Caco-2 (cell line): ENCODE measurements at regions not wholly inside any gene's neighbourhood (a gene's known extent, or its start where the extent isn't known, plus 50 kb on each side); places are given as distances from the start of the nearest gene placed in this dataset.

Source experiments
- BruUV-seq: library from RNA; stranded (reverse); fragments of 400-500 nt; replicated peaks from 2 replicates; lab custom pipeline; 2021; lab: Mats Ljungman, UMichigan
- CTCF ChIA-PET: fragments of 300-600 bp; sonication (Branson Sonifier 250); formaldehyde crosslinking; loops from one replicate; lab custom pipeline; 2022; ENCODE audit warnings: antibody characterized with exemption; lab: Charles Lee
- POLR2A ChIA-PET: fragments of 300-600 bp; sonication (Branson Sonifier 250); formaldehyde crosslinking; loops from one replicate; lab custom pipeline; 2022; ENCODE audit warnings: antibody characterized with exemption; lab: Charles Lee
- DNase-seq, 2 experiments: peaks; one replicate each; pipeline versions ENCODE4 v3.0.0 to v3.0.0-alpha.2; 2020 to 2022
- H3K27me3 ChIP-seq: replicated peaks from 2 replicates; pipeline ENCODE4 v1.6.0; 2011; ENCODE audit warnings: low read length; ENCODE audit not compliant: control insufficient read depth, insufficient read depth
- H3K36me3 ChIP-seq: 2 replicates; pipeline ENCODE4 v1.5.1; 2011; ENCODE audit warnings: low read length; ENCODE audit not compliant: control insufficient read depth, insufficient read depth
- H3K4me1 ChIP-seq: fragments of 250-450 bp; sonication (Bioruptor Pico); 2 replicates; pipeline ENCODE4 v1.5.1; 2020; ENCODE audit warnings: mild to moderate bottlenecking
- H3K4me3 ChIP-seq: 2 replicates; pipeline ENCODE4 v1.5.1; 2011; ENCODE audit warnings: low read depth, mild to moderate bottlenecking, control low read depth, low read length
- H3K9me3 ChIP-seq: fragments of 250-450 bp; sonication (Bioruptor Pico); 2 replicates; pipeline ENCODE4 v1.5.1; 2020; ENCODE audit warnings: mild to moderate bottlenecking, moderate library complexity
- H3K27ac Mint-ChIP-seq: one replicate; pipeline ENCODE4 v1.8.0; 2022; ENCODE audit warnings: mixed read lengths; ENCODE audit not compliant: unreplicated experiment
- H3K27me3 Mint-ChIP-seq: one replicate; pipeline ENCODE4 v1.8.0; 2022; ENCODE audit warnings: mixed read lengths; ENCODE audit not compliant: insufficient read depth, unreplicated experiment
- H3K36me3 Mint-ChIP-seq: one replicate; pipeline ENCODE4 v1.8.0; 2022; ENCODE audit warnings: mild to moderate bottlenecking, mixed read lengths; ENCODE audit not compliant: insufficient read depth, unreplicated experiment
- H3K4me1 Mint-ChIP-seq: one replicate; pipeline ENCODE4 v1.8.0; 2022; ENCODE audit warnings: low read depth, mixed read lengths; ENCODE audit not compliant: unreplicated experiment
- H3K4me3 Mint-ChIP-seq: one replicate; pipeline ENCODE4 v1.8.0; 2022; ENCODE audit warnings: mild to moderate bottlenecking, moderate library complexity, mixed read lengths; ENCODE audit not compliant: unreplicated experiment
- H3K9me3 Mint-ChIP-seq: one replicate; pipeline ENCODE4 v1.8.0; 2022; ENCODE audit warnings: mixed read lengths; ENCODE audit not compliant: unreplicated experiment
- intact Hi-C: fragments of 100-400 bp; cut with micrococcal nuclease; formaldehyde crosslinking; loops from one replicate; pipeline ENCODE4 v1.10.0; 2022; ENCODE audit not compliant: unreplicated experiment
- TF ChIP-seq, protein P1 (sequence below), 2 experiments: fragments of 200-600 bp in 1 of 2; IDR thresholded peaks; 1 replicate in 1 of 2; 2 replicates in 1 of 2; pipeline versions ENCODE4 v1.5.1 to v1.8.0; 2011 to 2022; ENCODE audit warnings: antibody characterized with exemption in 1 of 2, control low read depth in 1 of 2, inconsistent platforms in 1 of 2, low read depth in 1 of 2, low read length in 1 of 2, mild to moderate bottlenecking in 1 of 2, moderate library complexity in 1 of 2; ENCODE audit not compliant: insufficient read depth in 1 of 2, severe bottlenecking in 1 of 2, unreplicated experiment in 1 of 2

- Histone ChIP-seq H3K9me3 (no peaks in the 10 kb centered on the region), H3K27me3 (no peaks in the 10 kb centered on the region), H3K4me1 (no peaks in the 10 kb centered on the region), H3K4me3 (no peak overlapping the region), H3K36me3 (no peaks in the 10 kb centered on the region)
- BruUV-seq = no TSS peak
- TF ChIP-seq, protein P1, sequence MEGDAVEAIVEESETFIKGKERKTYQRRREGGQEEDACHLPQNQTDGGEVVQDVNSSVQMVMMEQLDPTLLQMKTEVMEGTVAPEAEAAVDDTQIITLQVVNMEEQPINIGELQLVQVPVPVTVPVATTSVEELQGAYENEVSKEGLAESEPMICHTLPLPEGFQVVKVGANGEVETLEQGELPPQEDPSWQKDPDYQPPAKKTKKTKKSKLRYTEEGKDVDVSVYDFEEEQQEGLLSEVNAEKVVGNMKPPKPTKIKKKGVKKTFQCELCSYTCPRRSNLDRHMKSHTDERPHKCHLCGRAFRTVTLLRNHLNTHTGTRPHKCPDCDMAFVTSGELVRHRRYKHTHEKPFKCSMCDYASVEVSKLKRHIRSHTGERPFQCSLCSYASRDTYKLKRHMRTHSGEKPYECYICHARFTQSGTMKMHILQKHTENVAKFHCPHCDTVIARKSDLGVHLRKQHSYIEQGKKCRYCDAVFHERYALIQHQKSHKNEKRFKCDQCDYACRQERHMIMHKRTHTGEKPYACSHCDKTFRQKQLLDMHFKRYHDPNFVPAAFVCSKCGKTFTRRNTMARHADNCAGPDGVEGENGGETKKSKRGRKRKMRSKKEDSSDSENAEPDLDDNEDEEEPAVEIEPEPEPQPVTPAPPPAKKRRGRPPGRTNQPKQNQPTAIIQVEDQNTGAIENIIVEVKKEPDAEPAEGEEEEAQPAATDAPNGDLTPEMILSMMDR (IDR thresholded peaks at IDR 0.05; ENCODE audit: insufficient read depth in 1 of 2, low read depth in 1 of 2, low read length in 1 of 2, severe bottlenecking in 1 of 2, unreplicated experiment in 1 of 2) = no peak
- no peak for DNase-seq
- CTCF ChIA-PET = no interaction called here
- H3K36me3 Mint-ChIP-seq = no peaks in the 10 kb centered on the region
- no peak overlapping the region for H3K27ac Mint-ChIP-seq
- H3K4me1 Mint-ChIP-seq = no peaks in the 10 kb centered on the region
- no peak overlapping the region for H3K4me3 Mint-ChIP-seq
- H3K9me3 Mint-ChIP-seq = no peaks in the 10 kb centered on the region
- intact Hi-C loops = no loop called here
- POLR2A ChIA-PET = no interaction called here
- no peaks in the 10 kb centered on the region for H3K27me3 Mint-ChIP-seq
Measured at GRCh38 chr4:64777286-64777685, 368.0 kb upstream of the TECRL start.

DNA sequence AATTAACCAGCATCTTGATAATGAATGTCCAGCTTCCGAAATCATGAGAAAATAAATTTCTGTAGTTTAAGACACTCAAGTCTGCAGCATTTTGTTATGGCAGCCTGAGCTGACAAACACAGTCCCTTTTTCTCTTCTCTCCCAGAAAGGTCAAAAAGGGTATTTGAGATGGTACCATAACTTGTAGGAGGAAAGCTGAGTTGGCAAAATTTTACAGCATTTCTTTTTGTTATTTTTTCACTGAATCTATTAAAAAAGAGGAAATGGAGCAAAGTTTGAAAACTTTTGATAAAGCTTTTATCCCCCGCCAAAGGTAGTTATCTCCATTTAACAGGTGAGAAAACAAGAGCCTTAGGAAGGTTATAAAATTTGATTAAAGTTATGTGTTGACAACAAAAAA is 367.6 kb upstream of the TECRL start:
- no peak overlapping the region for H3K4me3 Mint-ChIP-seq
- CTCF ChIA-PET = no interaction called here
- POLR2A ChIA-PET = no interaction called here
- no peak overlapping the region for H3K4me3 ChIP-seq
- intact Hi-C loops = no loop called here
- no peaks in the 10 kb centered on the region for H3K9me3 ChIP-seq
- TF ChIP-seq, protein P1 (IDR thresholded peaks at IDR 0.05; ENCODE audit: insufficient read depth in 1 of 2, low read depth in 1 of 2, low read length in 1 of 2, severe bottlenecking in 1 of 2, unreplicated experiment in 1 of 2) = no peak
- no peaks in the 10 kb centered on the region for H3K4me1 ChIP-seq
- H3K4me1 Mint-ChIP-seq = no peaks in the 10 kb centered on the region
- no peaks in the 10 kb centered on the region for H3K9me3 Mint-ChIP-seq
- BruUV-seq = no TSS peak
- no peaks in the 10 kb centered on the region for H3K27me3 ChIP-seq
- no peaks in the 10 kb centered on the region for H3K36me3 ChIP-seq
- H3K36me3 Mint-ChIP-seq = no peaks in the 10 kb centered on the region
- no peak overlapping the region for H3K27ac Mint-ChIP-seq
- no peaks in the 10 kb centered on the region for H3K27me3 Mint-ChIP-seq
- DNase-seq = no peak

- Histone ChIP-seq H3K36me3 (no peaks in the 10 kb centered on the region), H3K27me3 (no peaks in the 10 kb centered on the region), H3K9me3 (no peaks in the 10 kb centered on the region), H3K4me1 (no peaks in the 10 kb centered on the region), H3K4me3 (no peak overlapping the region)
- TF ChIP-seq, protein P1 (IDR thresholded peaks at IDR 0.05; ENCODE audit: insufficient read depth in 1 of 2, low read depth in 1 of 2, low read length in 1 of 2, severe bottlenecking in 1 of 2, unreplicated experiment in 1 of 2) = no peak
- ChIA-PET CTCF (no interaction called here), POLR2A (no interaction called here)
- H3K27ac Mint-ChIP-seq = no peak overlapping the region
- H3K4me3 Mint-ChIP-seq = no peak overlapping the region
- no peaks in the 10 kb centered on the region for H3K36me3 Mint-ChIP-seq
- no TSS peak for BruUV-seq
- DNase-seq = no peak
- H3K4me1 Mint-ChIP-seq = no peaks in the 10 kb centered on the region
- no peaks in the 10 kb centered on the region for H3K9me3 Mint-ChIP-seq
- intact Hi-C loops = no loop called here
- H3K27me3 Mint-ChIP-seq = no peaks in the 10 kb centered on the region
Measured at GRCh38 chr4:64774626-64775025, 365.4 kb upstream of the TECRL start.
